Tibial nerve (tissue), 3 donors: ENCODE measurements at regions not wholly inside any gene's neighbourhood (a gene's known extent, or its start where the extent isn't known, plus 50 kb on each side); places are given as distances from the start of the nearest gene placed in this dataset.

Experiments
- POLR2A ChIP-seq, 2 donors: fragments of 450-650 bp; IDR thresholded peaks; one replicate each; pipeline ENCODE4 v1.6.1; 2017; ENCODE audit warnings: antibody characterized with exemption in 2 of 2, mild to moderate bottlenecking in 2 of 2, moderate library complexity in 2 of 2
- TF ChIP-seq, protein P1 (sequence below), 5 experiments: fragments of 200-600 bp in 3 of 5; fragments of 450-650 bp in 2 of 5; sonication (generic) in 3 of 5; IDR thresholded peaks; one replicate each; pipeline ENCODE4 v1.5.1; 2016 to 2019; ENCODE audit warnings: antibody characterized with exemption in 5 of 5, mild to moderate bottlenecking in 3 of 5, moderate library complexity in 2 of 5

DNA sequence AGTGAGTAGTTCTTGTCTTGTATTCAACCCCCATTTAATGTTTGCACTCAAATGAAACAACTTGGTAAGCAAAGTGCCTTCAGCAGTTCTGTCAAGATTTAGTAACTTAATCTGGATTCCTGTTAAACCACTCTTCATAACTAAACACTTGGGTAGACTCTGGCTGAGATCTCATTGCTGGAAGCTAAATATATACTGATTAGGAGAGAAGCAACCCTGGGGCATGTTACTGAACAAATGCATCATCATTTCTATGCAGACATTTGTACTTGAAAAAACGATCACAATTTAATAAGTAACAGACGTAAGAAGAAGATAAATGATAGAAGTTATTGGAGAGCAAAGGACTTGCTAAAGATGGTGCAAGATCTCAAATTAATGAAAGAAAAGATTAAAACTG lies 308.4 kb upstream of the POM121L12 start:
- TF ChIP-seq, protein P1, sequence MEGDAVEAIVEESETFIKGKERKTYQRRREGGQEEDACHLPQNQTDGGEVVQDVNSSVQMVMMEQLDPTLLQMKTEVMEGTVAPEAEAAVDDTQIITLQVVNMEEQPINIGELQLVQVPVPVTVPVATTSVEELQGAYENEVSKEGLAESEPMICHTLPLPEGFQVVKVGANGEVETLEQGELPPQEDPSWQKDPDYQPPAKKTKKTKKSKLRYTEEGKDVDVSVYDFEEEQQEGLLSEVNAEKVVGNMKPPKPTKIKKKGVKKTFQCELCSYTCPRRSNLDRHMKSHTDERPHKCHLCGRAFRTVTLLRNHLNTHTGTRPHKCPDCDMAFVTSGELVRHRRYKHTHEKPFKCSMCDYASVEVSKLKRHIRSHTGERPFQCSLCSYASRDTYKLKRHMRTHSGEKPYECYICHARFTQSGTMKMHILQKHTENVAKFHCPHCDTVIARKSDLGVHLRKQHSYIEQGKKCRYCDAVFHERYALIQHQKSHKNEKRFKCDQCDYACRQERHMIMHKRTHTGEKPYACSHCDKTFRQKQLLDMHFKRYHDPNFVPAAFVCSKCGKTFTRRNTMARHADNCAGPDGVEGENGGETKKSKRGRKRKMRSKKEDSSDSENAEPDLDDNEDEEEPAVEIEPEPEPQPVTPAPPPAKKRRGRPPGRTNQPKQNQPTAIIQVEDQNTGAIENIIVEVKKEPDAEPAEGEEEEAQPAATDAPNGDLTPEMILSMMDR (IDR thresholded peaks at IDR 0.05) = no peak
- no peak for TF ChIP-seq POLR2A (IDR thresholded peaks at IDR 0.05)
